K562 (cell line): ENCODE measurements at regions not wholly inside any gene's neighbourhood (a gene's known extent, or its start where the extent isn't known, plus 50 kb on each side); places are given as distances from the start of the nearest gene placed in this dataset.

Source experiments
- ATAC-seq: fragments of 200-7000 bp; cut with Tn5 transposase; 3 replicates; pipeline ENCODE4 v1.9.1; 2020; ENCODE audit warnings: moderate library complexity
- BruUV-seq: library from RNA; stranded (reverse); fragments of 400-500 nt; replicated peaks from 2 replicates; lab custom pipeline; 2021; lab: Mats Ljungman, UMichigan
- CTCF ChIA-PET: fragments of 300-600 bp; formaldehyde crosslinking; extraction: SDS; loops from one replicate; lab custom pipeline; 2021; ENCODE audit warnings: low intra/inter-chr PET ratio; lab: Yijun Ruan, JAX
- POLR2A ChIA-PET: fragments of 300-600, 350-650 bp; sonication (Branson Sonifier 250); formaldehyde crosslinking; extraction: SDS; loops from one replicate; lab custom pipeline; 2021; ENCODE audit warnings: antibody characterized with exemption, inconsistent platforms; lab: Yijun Ruan, JAX
- DNase-seq, 4 experiments: peaks; one replicate each; pipeline versions ENCODE4 v3.0.0 to v3.0.0-alpha.2; 2011 to 2018; ENCODE audit warnings: low spot score in 3 of 4, mixed read lengths in 3 of 4; ENCODE audit errors: extremely low read depth in 1 of 4
- FAIRE-seq: peaks from 2 replicates; lab custom pipeline; 2011; peaks lifted over from hg19 to GRCh38; lab: Jason Lieb, UNC
- H2AFZ ChIP-seq: 2 replicates; pipeline ENCODE4 v1.6.0; 2011; ENCODE audit warnings: low read depth, low read length, control low read depth, inconsistent platforms
- H3K27ac ChIP-seq: fragments of 200-600 bp; 3 replicates; pipeline ENCODE4 v1.8.0; 2011; ENCODE audit warnings: low read depth, mild to moderate bottlenecking, control low read depth, inconsistent platforms, low read length, moderate library complexity, mixed read lengths; ENCODE audit errors: extremely low read depth
- H3K27me3 ChIP-seq, 2 experiments: fragments of 300-600 bp in 1 of 2; 2 replicates in 1 of 2; 3 replicates in 1 of 2; pipeline versions ENCODE4 v1.6.0 to v1.8.0; 2011; ENCODE audit warnings: inconsistent platforms in 2 of 2, low read length in 2 of 2, mild to moderate bottlenecking in 1 of 2, mixed read lengths in 1 of 2, moderate library complexity in 1 of 2; ENCODE audit not compliant: control insufficient read depth in 2 of 2, insufficient read depth in 2 of 2
- H3K36me3 ChIP-seq: fragments of 300-600 bp; 3 replicates; pipeline ENCODE4 v1.8.0; 2011; ENCODE audit warnings: mild to moderate bottlenecking, low read length, inconsistent platforms; ENCODE audit not compliant: control insufficient read depth, insufficient read depth
- H3K4me1 ChIP-seq, 2 experiments: fragments of 200-600 bp in 1 of 2; replicated peaks in 1 of 2; 2 replicates in 1 of 2; 3 replicates in 1 of 2; pipeline versions ENCODE4 v1.5.1 to v1.8.0; 2011; ENCODE audit warnings: inconsistent platforms in 2 of 2, low read length in 2 of 2, mild to moderate bottlenecking in 1 of 2, mixed read lengths in 1 of 2, moderate library complexity in 1 of 2; ENCODE audit not compliant: control insufficient read depth in 2 of 2, insufficient read depth in 2 of 2
- H3K4me2 ChIP-seq: 2 replicates; pipeline ENCODE4 v1.6.1; 2011; ENCODE audit warnings: low read length, control low read depth, inconsistent platforms, mixed read lengths; ENCODE audit not compliant: insufficient read depth
- H3K4me3 ChIP-seq: fragments of 200-600 bp; sonication (generic), shearing (Covaris generic); 2 replicates; pipeline ENCODE4 v1.5.1; 2016; ENCODE audit warnings: control low read depth, inconsistent platforms
- H3K79me2 ChIP-seq: fragments of 200-600 bp; 3 replicates; pipeline ENCODE4 v1.8.0; 2011; ENCODE audit warnings: low read length, inconsistent platforms; ENCODE audit not compliant: control insufficient read depth, insufficient read depth
- H3K9ac ChIP-seq, 2 experiments: 2 replicates each; pipeline versions ENCODE4 v1.6.0 to v1.6.1; 2011; ENCODE audit warnings: low read depth in 2 of 2, low read length in 2 of 2, control low read depth in 1 of 2, inconsistent platforms in 1 of 2, mild to moderate bottlenecking in 1 of 2, mixed read lengths in 1 of 2; ENCODE audit not compliant: insufficient read depth in 1 of 2
- H3K9me1 ChIP-seq: one replicate; pipeline ENCODE4 v1.6.0; 2011; ENCODE audit warnings: inconsistent platforms, mild to moderate bottlenecking, low read length, moderate library complexity; ENCODE audit not compliant: control insufficient read depth, insufficient read depth
- H3K9me3 ChIP-seq: replicated peaks from 2 replicates; pipeline ENCODE4 v1.5.1; 2011; ENCODE audit warnings: low read depth, low read length, inconsistent platforms; ENCODE audit not compliant: control insufficient read depth, insufficient read depth
- H4K20me1 ChIP-seq: replicated peaks from 2 replicates; pipeline ENCODE4 v1.6.1; 2011; ENCODE audit warnings: low read length, inconsistent platforms, mixed read lengths; ENCODE audit not compliant: control insufficient read depth, insufficient read depth
- CAMTA2 ChIP-seq: fragments of 250-450 bp; sonication (Bioruptor Pico); conservative IDR thresholded peaks from 2 replicates; pipeline ENCODE4 v1.5.1; 2022
- FOXJ3 ChIP-seq: sonication (generic); formaldehyde crosslinking; IDR thresholded peaks from 2 replicates; pipeline ENCODE4 v1.4.0; 2020; ENCODE audit warnings: mild to moderate bottlenecking, missing genetic modification reagents
- HLTF ChIP-seq: fragments of 450-650 bp; IDR thresholded peaks from 2 replicates; pipeline ENCODE4 v1.6.1; 2016
- ZHX1 ChIP-seq: fragments of 150-350 bp; conservative IDR thresholded peaks from 2 replicates; pipeline ENCODE4 v1.6.1; 2014; ENCODE audit warnings: low read length
- ZZZ3 ChIP-seq: fragments of 450-650 bp; IDR thresholded peaks from 2 replicates; pipeline ENCODE4 v1.6.1; 2016; ENCODE audit warnings: antibody characterized with exemption, mild to moderate bottlenecking, moderate library complexity
- WGBS: fragments of 100-300 bp; shearing (Covaris generic); methylation state at CpG from one replicate; pipeline ENCODE4 v1.1.6; 2016; ENCODE audit warnings: low coverage, mixed read lengths; ENCODE audit not compliant: insufficient coverage; ENCODE audit errors: missing lambda C conversion rate; 5-methylcytosine and 5-hydroxymethylcytosine counted together
- in situ Hi-C: fragments of 300-500 bp; cut with MboI; formaldehyde crosslinking; loops from 4 replicates; pipeline ENCODE4 v1.15.0; 2018; ENCODE audit warnings: inconsistent platforms, mixed read lengths
- intact Hi-C: fragments of 100-400 bp; cut with micrococcal nuclease; formaldehyde crosslinking; loops from 2 replicates; pipeline ENCODE4 v1.14.2; 2022

GRCh38 chr19:27906081-27906480 is 1306.9 kb downstream of the UQCRFS1 start:
- ATAC-seq: no peak
- Histone ChIP-seq H4K20me1 (no peaks in the 10 kb centered on the region), H3K9me3 (no peaks in the 10 kb centered on the region), H3K4me1 (peaks cover 0 to 9% of the 10 kb centered on the region in 2 experiments; a peak in 1 of 5 replicates), H3K27ac (no peak overlapping the region), H3K27me3 (peaks cover 0 to 6% of the 10 kb centered on the region in 2 experiments; a peak in 1 of 5 replicates), H3K9ac (no peak overlapping the region), H2AFZ (no peak overlapping the region), H3K79me2 (no peaks in the 10 kb centered on the region), H3K9me1 (no peaks in the 10 kb centered on the region), H3K4me2 (no peak overlapping the region), H3K36me3 (no peaks in the 10 kb centered on the region), H3K4me3 (no peak overlapping the region)
- DNase-seq: no peak
- ChIA-PET POLR2A (no interaction called here), CTCF (no interaction called here)
- FAIRE-seq: no peak
- intact Hi-C loops (no loop called here), in situ Hi-C loops (no loop called here)
- BruUV-seq: no TSS peak
- TF ChIP-seq FOXJ3 (CRISPR knock-in tag) (no peak), HLTF (no peak), ZZZ3 (no peak), ZHX1 (no peak), CAMTA2 (CRISPR knock-in tag) (no peak)
- 0% methylated on average over 4 of the region's 4 CpGs for WGBS
